ENCODE measurements at regions not wholly inside any gene's neighbourhood (a gene's known extent, or its start where the extent isn't known, plus 50 kb on each side); places are given as distances from the start of the nearest gene placed in this dataset.

DNA sequence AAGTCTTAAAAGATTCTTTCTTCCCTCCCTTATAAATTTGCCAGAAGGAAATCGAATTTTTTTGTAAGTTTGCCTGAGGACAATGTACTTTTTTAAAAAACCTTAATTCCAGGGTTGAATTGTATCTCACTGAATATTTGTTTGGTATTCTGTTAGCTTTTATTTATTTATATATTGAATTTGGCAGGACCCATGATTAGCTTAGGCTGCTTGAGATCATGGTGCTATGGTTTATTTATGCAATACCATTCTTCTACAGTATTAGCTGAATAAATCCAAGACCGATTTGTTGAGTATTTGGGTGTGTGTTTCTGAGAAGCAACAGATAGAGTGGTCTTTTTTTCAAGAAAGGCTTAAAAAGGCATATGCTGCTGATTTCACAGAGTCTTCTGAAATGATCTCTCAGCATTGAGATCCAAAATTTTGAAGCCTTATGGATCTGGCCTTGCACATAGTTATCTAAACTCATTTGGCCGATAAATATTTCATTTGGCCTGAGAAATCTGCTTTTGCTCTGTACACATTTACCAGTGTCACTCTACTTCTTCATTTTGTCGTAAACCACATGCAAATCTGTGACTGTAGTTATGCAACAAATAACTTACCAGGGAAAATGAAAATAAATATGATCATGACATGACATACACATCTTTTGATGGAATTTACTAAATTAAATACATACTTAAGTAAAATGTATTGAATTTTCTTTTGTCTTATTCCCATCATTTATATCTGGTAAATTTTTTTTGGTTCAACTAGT is 265.8 kb upstream of the FLRT2 start:
- no peak for DNase-seq (ENCODE audit: low read depth)
- TF ChIP-seq, protein P1, sequence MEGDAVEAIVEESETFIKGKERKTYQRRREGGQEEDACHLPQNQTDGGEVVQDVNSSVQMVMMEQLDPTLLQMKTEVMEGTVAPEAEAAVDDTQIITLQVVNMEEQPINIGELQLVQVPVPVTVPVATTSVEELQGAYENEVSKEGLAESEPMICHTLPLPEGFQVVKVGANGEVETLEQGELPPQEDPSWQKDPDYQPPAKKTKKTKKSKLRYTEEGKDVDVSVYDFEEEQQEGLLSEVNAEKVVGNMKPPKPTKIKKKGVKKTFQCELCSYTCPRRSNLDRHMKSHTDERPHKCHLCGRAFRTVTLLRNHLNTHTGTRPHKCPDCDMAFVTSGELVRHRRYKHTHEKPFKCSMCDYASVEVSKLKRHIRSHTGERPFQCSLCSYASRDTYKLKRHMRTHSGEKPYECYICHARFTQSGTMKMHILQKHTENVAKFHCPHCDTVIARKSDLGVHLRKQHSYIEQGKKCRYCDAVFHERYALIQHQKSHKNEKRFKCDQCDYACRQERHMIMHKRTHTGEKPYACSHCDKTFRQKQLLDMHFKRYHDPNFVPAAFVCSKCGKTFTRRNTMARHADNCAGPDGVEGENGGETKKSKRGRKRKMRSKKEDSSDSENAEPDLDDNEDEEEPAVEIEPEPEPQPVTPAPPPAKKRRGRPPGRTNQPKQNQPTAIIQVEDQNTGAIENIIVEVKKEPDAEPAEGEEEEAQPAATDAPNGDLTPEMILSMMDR (IDR thresholded peaks at IDR 0.05; ENCODE audit: control insufficient read depth, insufficient read depth, low read depth, low read length, missing control alignments), result no peak

DNA sequence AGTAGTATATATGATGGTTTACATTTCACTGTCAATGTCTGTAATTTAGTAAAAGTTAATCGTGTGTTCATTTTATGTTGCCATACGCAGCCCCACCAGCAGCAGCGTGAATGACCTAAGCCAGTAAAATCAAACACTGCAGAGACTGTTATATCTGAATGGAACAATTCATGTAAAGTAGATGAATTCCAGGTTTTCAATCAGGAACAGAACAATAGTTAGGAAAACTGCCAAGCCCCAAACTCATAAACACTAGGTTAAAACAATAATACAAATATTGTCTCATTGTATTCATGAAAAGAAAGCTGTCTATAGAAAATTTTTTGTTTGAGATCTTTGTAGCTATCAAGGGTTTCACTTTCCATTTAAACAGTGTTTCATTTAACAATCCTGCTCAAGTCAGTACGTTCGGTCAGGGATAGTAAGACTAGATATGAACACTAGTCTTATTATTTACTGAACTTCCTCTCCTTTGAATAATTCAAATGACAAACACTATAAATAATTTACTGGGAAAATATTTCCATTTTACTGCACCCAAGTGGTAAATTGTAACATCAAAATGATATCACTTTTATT is 256.8 kb upstream of the FLRT2 start:
- DNase-seq (ENCODE audit: low read depth), result no peak
- TF ChIP-seq, protein P1 (IDR thresholded peaks at IDR 0.05; ENCODE audit: control insufficient read depth, insufficient read depth, low read depth, low read length, missing control alignments), result no peak
- H3K4me3 ChIP-seq (ENCODE audit: control insufficient read depth, low read depth, low read length), result no peak overlapping the region

More for the DNA sequence above, 265.8 kb upstream of the FLRT2 start:
- no peak overlapping the region for H3K4me3 ChIP-seq (ENCODE audit: control insufficient read depth, low read depth, low read length)

DNA sequence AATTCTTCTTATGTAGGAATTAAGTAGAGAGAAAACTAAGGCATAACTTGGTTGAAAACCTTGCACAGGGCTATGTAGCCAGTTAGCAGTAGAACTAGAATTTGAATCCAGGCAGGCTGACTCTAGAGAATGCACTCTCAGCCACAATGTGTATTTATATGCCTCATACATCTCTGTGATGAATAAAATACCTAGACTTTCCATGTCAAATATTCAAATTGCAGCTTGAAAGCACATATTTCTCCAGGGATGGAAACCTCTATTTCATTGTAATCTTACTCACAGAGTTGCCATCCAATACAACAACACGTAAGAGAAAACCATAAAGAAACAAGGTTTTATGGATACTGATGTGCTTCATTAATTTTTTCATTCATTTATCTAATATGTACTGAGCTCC is 256.0 kb upstream of the FLRT2 start:
- DNase-seq (ENCODE audit: low read depth), result no peak
- TF ChIP-seq, protein P1 (IDR thresholded peaks at IDR 0.05; ENCODE audit: control insufficient read depth, insufficient read depth, low read depth, low read length, missing control alignments), result no peak
- no peak overlapping the region for H3K4me3 ChIP-seq (ENCODE audit: control insufficient read depth, low read depth, low read length)

DNA sequence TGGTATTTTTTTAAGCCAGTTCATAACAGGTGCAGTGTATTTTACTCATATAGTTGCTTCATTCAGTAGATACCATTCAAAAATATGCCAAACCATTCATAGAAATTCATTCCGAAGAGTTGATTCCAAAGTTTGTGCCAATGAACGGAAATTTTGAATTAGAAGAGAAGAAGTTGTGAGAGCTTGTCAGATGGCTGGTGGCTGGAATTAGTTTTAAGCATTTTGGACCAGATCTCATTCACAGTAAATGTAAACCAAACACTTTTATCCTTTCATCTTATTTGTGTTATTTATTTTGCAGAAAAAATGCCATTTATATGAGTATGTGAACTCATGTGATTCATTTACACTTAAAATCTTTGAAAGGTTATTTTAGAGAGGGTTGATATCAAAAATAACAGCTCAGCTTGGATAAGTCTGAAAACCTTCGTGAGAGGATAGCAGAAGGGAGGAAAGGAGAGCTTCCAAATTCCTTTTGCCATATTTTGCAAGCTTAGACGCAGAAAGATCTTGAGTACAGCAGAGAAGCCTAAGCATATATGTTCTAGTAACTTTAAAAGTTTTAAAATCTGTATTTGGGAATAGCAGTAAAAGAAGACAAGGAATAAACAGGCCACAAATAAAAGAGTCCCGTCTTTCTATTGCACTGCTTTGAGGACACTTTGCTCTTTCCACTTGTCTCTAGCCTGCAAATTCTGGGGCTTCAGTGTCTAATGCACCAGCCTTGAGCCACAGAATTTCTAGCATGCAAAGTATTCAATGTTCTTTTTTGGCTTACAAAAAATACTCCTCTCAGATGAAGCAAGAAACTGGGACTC is 253.6 kb upstream of the FLRT2 start:
- TF ChIP-seq, protein P1 (IDR thresholded peaks at IDR 0.05; ENCODE audit: control insufficient read depth, insufficient read depth, low read depth, low read length, missing control alignments), result no peak

DNA sequence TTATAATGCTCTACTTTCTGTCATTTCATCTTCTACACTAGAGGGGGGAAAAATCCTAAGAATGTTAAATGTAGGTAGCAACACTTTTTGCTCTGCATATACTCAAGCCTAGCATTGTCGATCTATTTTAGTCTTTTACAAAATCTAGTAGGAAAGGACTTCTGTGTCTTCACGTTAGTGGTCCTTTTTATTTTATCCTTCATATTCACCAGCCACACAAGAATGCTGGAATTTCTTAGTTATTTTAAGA is 253.0 kb upstream of the FLRT2 start:
- DNase-seq (ENCODE audit: low read depth), result no peak
- H3K4me3 ChIP-seq (ENCODE audit: control insufficient read depth, low read depth, low read length), result no peak overlapping the region
- TF ChIP-seq, protein P1 (IDR thresholded peaks at IDR 0.05; ENCODE audit: control insufficient read depth, insufficient read depth, low read depth, low read length, missing control alignments), result no peak

More for the DNA sequence above, 253.6 kb upstream of the FLRT2 start:
- no peak overlapping the region for H3K4me3 ChIP-seq (ENCODE audit: control insufficient read depth, low read depth, low read length)
- no peak for DNase-seq (ENCODE audit: low read depth)

DNA sequence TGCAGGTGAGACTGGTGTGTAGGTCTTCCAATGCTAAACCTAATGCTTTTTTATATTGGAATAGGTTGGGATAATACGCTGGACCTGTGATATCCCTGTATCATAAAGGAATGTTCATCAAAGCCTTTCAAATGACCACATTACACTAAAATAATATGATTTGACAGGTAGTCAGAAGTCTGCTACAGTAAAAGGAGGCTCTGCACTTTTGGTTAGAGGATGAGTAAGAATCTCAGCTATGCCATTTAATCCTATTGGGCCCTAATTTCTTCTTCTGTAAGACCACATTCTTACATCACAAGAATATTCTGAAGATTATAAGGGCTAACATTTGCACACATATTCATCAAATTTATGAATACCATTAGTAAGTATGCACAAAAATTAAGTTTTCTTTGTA is 250.5 kb upstream of the FLRT2 start:
- no peak for DNase-seq (ENCODE audit: low read depth)
- TF ChIP-seq, protein P1 (IDR thresholded peaks at IDR 0.05; ENCODE audit: control insufficient read depth, insufficient read depth, low read depth, low read length, missing control alignments), result no peak
- no peak overlapping the region for H3K4me3 ChIP-seq (ENCODE audit: control insufficient read depth, low read depth, low read length)
